ENCODE measurements at regions not wholly inside any gene's neighbourhood (a gene's known extent, or its start where the extent isn't known, plus 50 kb on each side); places are given as distances from the start of the nearest gene placed in this dataset.
A peak's percentile ranks its signal among the peaks of the same experiment; 100 is the strongest.

DNA sequence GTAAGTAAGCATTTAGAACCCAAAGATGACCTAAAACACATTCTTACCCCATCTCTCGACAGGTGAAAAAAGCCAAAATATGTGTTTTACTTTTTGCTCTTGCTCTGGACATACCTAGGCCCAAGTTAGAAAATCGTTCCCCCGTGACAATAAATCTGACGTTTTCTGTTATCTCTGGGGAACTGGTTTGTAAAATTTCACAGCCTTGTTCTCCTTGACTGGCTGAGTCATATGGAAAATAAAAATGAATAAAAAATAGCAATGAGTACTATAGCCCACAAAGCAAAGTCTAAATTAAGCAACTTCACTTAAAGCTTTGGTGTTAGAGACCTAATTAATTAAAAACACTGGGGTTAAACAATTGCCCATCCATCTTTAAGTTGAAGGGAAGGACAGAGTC, 286.9 kb upstream of the CLINT1 start:
- no peak for DNase-seq

DNA sequence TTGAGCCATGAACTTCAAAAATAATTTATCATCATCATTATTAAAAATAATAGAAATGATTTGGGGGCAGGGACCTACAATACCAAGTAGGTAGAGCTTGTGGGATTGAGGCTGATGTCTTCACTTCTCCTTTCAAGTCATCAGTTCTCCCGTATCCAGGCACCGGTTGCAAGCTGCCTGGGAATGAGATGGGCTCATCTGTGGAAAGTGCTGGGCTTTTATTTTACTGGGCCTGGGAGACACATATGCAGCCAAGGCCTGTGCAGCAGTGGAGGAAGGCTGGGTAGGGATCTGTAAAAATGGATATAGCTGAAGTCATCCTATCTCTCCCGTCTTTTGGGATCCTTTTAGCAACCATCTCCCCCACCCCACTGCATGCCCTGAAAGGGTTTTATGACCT, 284.1 kb upstream of the CLINT1 start:
- DNase-seq, result no peak

DNA sequence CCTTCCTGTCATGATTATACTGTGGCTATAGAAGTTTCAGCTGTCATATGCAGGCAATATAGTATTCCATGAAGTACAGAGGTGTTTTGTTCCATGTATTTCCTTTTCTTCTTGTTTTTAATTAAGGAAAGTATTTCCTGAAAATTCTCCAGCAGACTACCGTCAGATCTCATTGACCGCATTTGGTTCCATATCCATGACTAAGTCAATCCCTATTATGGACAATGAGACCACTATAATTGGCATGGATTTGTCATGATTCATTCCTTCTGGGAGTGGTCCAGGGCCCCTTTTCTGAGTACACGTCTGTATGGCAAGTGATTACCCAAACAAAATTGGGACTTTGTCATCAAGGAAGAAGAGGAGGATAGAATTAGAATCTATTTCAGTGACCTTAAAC, 283.2 kb upstream of the CLINT1 start:
- no peak for DNase-seq

GRCh38 chr5:158140120-158140731, 281.3 kb upstream of the CLINT1 start:
- DNase-seq, result no peak

- no peak for DNase-seq
Measured at GRCh38 chr5:158139161-158139560, 280.2 kb upstream of the CLINT1 start.

- no peak for DNase-seq
Measured at GRCh38 chr5:158135682-158136179, 276.8 kb upstream of the CLINT1 start.

DNA sequence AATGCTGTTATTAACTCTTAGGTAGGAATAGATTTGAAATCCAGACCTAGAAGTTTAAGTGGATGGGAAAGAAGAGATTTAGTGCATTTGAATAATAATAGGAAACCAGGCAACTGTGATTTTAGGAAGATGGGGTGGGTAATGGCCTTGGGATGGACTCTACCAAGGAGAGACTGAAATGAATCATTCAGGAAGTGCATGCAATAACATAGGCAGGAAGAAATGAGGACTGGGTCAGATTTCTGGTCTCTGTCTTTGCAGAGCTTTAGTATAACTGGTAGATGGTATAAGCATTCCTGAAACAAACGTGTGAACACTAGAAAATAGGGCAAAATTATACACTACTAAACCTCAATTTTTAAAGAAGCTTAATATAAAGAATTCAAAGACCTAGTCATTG, 274.4 kb upstream of the CLINT1 start:
- no peak for DNase-seq

DNA sequence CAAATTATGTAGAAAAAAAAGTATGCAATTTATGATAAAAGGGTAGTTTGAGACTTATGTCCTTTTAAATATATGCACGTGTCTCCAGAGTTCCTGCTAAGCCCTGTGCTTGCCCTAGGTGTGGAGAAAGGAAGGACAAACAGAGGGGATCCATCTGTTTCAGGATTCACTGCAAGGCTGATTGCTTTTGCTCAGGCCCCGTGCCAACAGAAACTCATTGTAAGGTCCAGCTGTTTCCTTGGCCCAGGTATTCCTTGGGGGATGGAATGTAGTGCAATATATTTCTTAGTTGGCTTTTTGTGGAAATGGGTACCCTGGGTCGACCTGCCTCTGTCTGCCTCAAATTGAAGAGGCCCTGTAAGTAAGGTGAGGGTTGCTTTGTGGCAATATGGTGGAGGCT, 268.6 kb upstream of the CLINT1 start:
- DNase-seq, result no peak

- no peak for DNase-seq
Measured at GRCh38 chr5:158126442-158127405, 267.8 kb upstream of the CLINT1 start.

DNA sequence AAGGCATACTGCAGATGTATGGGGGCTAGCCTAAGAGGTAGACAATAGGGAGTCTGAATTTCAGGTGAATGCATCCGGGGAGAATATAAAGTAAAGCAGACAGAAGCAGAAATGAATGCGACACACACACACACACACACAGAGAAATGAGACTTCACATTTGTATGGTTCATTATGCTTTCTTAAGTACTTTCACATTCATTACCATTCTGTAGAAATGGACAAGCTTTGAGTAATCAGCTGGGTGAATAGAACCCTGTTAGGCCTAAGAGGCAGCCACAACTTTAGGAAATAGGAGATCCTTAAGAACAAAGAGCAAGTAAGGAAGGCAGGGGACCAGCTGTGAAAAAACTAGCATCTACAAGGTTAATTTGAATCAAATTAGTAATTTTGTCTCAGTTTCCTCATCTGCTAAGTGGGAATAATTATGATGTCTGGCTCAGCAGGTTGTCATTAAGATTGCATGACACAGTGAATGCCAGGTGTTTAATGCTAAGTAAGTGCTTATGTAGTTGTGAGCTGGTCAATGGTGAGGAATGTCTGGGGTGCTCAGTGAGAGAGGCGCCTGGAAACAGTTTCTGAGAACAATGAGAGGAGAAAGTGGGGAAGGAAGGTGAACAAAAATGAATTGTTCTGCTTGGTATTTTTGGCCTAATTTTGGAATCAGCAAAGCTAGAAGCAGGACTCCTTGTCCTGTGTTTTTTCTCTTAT, 265.8 kb upstream of the CLINT1 start:
- no peak for DNase-seq

DNA sequence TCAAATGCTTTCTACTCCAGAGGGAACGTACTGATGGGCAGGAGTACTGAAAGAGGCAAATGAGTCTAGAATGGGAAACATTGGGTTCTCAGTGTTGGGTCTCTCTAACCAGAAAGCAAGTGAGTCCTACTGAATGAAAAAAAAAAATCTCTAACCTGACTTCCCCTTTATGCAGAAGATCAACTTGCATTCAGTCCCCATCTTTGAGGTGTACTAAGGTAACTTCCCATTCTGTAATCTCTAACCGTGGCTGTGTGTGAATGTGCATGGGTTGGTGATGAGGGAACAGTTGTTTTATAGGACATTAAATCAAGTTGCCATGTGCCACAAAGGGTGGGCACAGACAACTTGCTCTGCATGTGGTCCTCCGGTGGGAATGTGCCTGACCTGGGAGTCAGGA, 264.6 kb upstream of the CLINT1 start:
- no peak for DNase-seq

DNA sequence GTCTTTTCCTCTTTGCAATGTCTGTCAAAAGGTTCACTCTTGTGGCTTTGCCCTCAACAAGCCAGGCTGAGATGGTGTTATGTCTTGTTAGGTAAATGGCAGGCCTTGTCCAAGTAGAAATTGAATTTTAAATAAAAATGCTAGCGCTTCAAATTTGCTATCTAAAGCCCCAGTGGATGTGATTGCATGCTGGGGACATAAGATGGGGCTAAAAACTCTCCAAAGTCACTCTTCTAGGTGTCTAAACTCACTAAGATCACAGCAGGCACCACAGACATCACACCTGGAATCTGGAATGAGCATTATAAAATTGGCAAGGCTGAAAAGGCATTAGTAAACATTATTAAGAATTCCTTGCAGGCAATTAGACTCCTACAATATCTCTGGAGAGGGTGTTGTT, 262.7 kb upstream of the CLINT1 start:
- no peak for DNase-seq

DNA sequence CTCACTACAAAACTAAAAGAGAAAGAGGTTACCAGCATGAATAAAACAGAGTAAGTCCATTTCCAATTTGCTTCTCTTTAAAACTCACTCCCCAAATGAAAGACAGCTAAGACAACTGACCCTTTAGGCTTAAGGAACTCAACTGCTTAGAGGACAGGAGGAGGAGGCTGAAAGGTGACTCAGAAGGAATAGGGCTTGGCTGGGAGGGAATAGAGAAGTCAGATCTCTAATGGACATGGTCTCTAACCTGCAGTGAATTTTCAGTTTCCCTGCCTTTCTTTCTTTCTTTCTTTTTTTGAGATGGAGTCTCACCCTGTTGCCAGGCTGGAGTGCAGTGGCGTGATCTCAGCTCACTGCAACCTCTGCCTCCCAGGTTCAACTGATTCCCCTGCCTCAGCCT, 261.8 kb upstream of the CLINT1 start:
- DNase-seq, result peak; percentile 31

GRCh38 chr5:158119961-158120723, 261.2 kb upstream of the CLINT1 start:
- no peak for DNase-seq

GRCh38 chr5:158117467-158118160, 258.7 kb upstream of the CLINT1 start:
- no peak for DNase-seq

DNA sequence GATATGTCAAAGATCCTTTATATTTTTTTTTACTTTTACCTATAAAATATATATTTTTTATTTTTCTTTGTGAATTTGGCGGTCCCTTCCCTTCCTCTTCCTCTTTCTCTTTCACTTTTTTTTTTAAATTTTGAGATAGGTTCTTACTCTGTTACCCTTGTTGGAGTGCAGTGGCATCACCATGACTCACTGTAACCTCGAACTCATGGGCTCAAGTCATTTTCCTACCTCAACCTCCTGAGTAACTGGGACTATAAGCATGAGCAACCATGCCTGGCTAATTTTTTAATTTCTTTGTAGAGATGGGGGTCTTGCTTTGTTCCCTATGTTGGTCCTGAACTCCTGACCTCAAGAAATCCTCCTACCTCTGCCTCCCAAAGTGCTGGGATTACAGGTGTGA, 258.0 kb upstream of the CLINT1 start:
- no peak for DNase-seq

DNA sequence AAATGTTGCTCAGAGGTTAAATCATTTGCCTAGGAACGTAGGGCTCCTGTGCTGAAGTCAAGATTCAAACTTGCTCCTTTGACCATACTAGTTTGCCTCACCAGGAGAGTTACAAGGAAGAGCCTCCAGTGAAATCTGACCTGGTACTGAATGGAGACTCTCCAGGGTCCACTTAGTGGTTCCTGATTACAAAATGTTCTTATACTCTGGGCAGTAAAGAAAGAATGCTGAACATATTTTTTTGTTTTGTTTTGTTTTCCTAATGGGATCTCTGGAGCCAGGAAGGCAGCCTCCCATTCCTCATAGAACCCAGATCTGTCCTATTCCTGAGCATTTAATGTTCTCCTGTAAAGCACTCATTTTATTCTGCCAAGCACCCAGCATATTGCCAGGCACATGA, 256.5 kb upstream of the CLINT1 start:
- DNase-seq, result no peak

DNA sequence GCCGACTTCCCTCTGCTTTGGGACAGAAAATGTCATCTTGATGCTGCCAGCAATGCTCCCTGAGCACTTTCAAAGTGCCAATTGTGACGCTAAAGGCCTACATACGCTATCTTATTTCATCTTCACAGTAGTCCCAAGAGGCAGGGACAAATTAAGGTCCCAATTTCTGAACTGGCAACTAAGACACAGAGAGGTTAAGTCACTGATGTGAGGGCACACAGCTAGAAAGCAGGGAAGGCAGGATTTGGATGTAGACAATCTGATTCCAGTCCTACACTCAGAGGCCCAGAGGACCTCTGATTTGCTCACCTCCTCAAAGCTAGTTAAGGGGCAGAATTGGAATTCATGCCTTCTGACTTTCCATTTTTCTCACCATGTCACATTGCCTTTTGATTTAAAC, 249.2 kb upstream of the CLINT1 start:
- DNase-seq, result no peak

GRCh38 chr5:158100373-158100888, 241.5 kb upstream of the CLINT1 start:
- DNase-seq, result peak; percentile 30

- no peak for DNase-seq
Measured at GRCh38 chr5:158099571-158100105, 240.7 kb upstream of the CLINT1 start.

DNA sequence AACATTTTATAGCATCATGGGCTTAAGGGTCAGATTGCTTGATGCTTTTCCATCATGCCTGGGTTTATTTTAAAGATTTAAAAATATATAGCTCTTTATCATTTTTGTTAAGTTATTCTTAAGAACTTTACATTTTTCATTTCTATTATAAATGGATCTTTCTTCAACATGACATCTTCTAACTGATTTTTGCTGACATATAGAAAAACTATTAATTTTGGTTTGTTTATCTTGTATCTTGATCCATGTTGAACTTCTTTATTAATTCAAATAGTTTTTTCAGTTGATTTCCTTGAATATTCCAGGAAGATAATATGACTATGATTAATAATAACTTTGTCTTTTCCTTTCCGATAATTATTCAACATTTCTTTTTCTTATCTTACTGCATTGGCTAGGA, 237.9 kb upstream of the CLINT1 start:
- DNase-seq, result no peak

GRCh38 chr5:158086856-158087255, 227.9 kb upstream of the CLINT1 start:
- no peak for DNase-seq

All from suppressor macrophage treated with lipopolysaccharide for 4 hours (primary cell).